WERI-Rb-1 (cell line): ENCODE measurements at regions not wholly inside any gene's neighbourhood (a gene's known extent, or its start where the extent isn't known, plus 50 kb on each side); places are given as distances from the start of the nearest gene placed in this dataset.

Experiments
- DNase-seq: peaks from one replicate; pipeline ENCODE4 v3.0.0-alpha.2; 2020
- H3K27ac ChIP-seq: fragments of 250-450 bp; sonication (Bioruptor Pico); 2 replicates; pipeline ENCODE4 v1.5.1; 2020; ENCODE audit warnings: mild to moderate bottlenecking, moderate library complexity
- H3K27me3 ChIP-seq: fragments of 250-450 bp; sonication (Bioruptor Pico); 2 replicates; pipeline ENCODE4 v1.5.1; 2021; ENCODE audit warnings: mild to moderate bottlenecking, low read depth, moderate library complexity; ENCODE audit not compliant: insufficient read depth, severe bottlenecking
- H3K36me3 ChIP-seq: fragments of 250-450 bp; sonication (Bioruptor Pico); 2 replicates; pipeline ENCODE4 v1.5.1; 2020; ENCODE audit warnings: mild to moderate bottlenecking, moderate library complexity
- H3K4me3 ChIP-seq: 2 replicates; pipeline ENCODE4 v1.5.1; 2011; ENCODE audit warnings: low read depth, mild to moderate bottlenecking, control low read depth, low read length
- H3K9me3 ChIP-seq: fragments of 250-450 bp; sonication (Bioruptor Pico); 2 replicates; pipeline ENCODE4 v1.5.1; 2021; ENCODE audit warnings: mild to moderate bottlenecking, moderate library complexity; ENCODE audit not compliant: severe bottlenecking
- TF ChIP-seq, protein P1 (sequence below): IDR thresholded peaks from 2 replicates; pipeline ENCODE4 v1.5.1; 2011; ENCODE audit warnings: low read depth, mild to moderate bottlenecking, control low read depth, inconsistent platforms, low read length

DNA sequence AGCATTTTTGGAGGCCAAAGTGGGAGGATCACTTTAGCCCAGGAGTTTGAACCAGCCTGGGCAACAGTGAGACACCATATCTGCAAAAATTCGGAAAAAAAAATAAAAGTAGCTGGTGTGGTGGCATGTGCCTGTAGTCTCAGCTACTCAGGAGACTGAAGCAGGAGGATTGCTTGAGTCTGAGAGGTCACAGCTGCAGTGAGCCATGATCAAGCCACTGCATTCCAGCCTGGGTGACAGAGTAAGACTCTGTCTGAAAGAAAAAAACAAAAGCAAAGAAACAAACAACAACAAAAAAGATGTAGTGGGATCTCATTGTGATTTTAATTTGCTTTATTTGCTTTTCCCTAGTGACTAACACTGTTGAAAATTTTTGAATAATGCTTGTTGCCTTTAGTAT lies 394.7 kb upstream of the KLHL1 start:
- Histone ChIP-seq H3K27ac (no peak overlapping the region), H3K9me3 (no peaks in the 10 kb centered on the region)
- TF ChIP-seq, protein P1, sequence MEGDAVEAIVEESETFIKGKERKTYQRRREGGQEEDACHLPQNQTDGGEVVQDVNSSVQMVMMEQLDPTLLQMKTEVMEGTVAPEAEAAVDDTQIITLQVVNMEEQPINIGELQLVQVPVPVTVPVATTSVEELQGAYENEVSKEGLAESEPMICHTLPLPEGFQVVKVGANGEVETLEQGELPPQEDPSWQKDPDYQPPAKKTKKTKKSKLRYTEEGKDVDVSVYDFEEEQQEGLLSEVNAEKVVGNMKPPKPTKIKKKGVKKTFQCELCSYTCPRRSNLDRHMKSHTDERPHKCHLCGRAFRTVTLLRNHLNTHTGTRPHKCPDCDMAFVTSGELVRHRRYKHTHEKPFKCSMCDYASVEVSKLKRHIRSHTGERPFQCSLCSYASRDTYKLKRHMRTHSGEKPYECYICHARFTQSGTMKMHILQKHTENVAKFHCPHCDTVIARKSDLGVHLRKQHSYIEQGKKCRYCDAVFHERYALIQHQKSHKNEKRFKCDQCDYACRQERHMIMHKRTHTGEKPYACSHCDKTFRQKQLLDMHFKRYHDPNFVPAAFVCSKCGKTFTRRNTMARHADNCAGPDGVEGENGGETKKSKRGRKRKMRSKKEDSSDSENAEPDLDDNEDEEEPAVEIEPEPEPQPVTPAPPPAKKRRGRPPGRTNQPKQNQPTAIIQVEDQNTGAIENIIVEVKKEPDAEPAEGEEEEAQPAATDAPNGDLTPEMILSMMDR, result no peak

DNA sequence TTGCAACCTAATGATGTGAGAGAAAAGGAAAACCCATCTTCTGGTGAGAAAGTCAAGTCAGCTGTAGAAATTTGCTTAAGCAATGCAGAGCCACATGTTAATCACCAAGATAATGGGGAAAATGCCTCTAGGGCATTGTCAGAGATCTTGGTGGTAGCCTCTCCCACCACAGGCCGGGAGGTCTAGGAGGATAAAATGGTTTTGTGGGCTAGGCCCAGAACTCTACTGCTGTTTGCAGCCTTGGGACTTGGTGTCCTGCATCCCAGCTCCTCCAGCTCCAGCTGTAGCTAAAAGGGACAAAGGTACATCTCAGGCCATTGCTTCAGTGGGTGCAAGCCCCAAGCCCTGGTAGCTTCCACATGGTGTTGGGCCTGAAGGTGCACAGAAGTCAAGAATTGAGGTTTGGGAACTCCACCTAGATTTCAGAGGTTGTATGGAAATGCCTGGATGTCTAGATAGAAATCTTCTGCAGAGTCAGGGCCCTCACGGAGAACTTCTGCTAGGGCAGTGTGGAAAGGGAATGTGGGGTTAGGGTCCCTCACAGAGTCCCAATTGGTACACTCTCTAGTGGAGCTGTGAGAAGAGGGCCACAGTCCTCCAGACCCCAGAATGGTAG lies 382.2 kb upstream of the KLHL1 start:
- TF ChIP-seq, protein P1, result no peak
- no peaks in the 10 kb centered on the region for H3K36me3 ChIP-seq
- H3K27me3 ChIP-seq, result no peaks in the 10 kb centered on the region
- no peak overlapping the region for H3K4me3 ChIP-seq
- H3K27ac ChIP-seq, result no peak overlapping the region
- DNase-seq, result no peak
- H3K9me3 ChIP-seq, result no peaks in the 10 kb centered on the region

More for the DNA sequence above, 394.7 kb upstream of the KLHL1 start:
- no peaks in the 10 kb centered on the region for H3K36me3 ChIP-seq
- H3K4me3 ChIP-seq, result no peak overlapping the region
- no peak for DNase-seq
- H3K27me3 ChIP-seq, result no peaks in the 10 kb centered on the region

DNA sequence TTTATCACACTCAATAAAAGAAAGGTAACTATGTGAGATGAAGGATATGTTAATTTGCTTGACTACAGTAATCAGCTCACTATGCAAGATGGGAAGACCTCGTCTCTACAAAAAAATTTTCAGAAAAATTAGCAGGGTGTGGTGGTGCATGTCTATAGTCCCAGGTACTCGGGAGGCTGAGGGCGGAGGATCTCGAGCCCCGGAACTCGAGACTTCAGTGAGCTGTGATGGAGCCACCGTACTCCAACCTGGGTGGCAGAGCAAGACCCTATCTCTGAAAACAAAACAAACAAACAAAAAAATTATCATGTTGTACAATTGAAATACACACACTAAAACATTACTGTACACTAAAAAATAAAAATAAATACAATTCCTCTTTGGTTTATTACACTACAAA lies 376.7 kb upstream of the KLHL1 start:
- H3K4me3 ChIP-seq, result no peak overlapping the region
- no peaks in the 10 kb centered on the region for H3K36me3 ChIP-seq
- no peak overlapping the region for H3K27ac ChIP-seq
- TF ChIP-seq, protein P1, result no peak
- H3K9me3 ChIP-seq, result no peaks in the 10 kb centered on the region
- H3K27me3 ChIP-seq, result no peaks in the 10 kb centered on the region
- DNase-seq, result no peak

DNA sequence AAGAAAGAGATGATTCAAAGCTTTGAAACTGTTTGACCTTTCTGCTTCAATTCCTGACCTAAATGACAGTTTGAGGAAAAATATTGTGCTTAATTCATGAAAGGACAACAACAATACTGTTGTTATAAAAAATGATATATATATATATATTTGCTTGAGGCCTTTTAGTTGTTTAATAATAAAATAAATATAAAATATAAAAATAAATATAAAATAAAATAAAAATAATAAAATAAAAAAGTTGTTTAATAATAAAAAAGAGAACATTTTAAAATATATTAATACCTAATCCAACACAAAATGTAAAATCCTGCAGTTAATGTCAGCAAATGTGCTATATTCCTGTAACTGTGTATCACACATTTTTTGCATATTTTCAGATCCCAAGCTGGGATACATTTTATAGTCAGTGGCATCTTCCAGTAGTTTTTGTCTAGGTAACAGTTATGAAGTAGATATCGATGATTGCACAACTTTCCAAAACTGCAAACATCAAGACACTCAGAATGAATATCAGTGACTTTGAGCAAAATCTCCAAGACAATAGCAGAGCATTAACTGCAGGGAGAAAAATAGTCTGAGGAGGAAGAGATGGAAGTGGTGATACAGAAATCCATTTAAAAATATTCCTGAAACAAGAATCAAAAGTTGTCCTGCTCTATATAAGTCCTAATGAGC lies 375.5 kb upstream of the KLHL1 start:
- Histone ChIP-seq H3K36me3 (no peaks in the 10 kb centered on the region), H3K9me3 (no peaks in the 10 kb centered on the region), H3K4me3 (no peak overlapping the region), H3K27me3 (no peaks in the 10 kb centered on the region), H3K27ac (no peak overlapping the region)
- TF ChIP-seq, protein P1, result no peak
- DNase-seq, result no peak

DNA sequence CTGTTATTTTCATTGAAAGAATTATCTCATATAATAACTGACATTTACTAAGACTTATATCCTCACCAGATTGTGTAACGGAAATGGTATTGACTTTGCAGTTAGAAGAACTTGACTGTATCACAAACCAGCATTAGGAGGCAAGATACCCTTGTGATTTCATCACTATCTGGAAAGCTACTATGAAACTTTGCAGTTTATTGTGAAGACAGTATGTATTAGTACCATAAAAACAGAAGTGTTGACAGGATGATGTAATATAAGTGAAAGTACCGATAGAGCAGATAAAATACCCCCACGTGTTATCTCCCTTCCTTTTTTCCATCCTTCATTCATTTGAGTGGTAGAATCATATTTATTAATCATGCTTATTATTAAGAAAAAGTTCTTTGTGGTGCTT lies 365.7 kb upstream of the KLHL1 start:
- H3K9me3 ChIP-seq, result no peaks in the 10 kb centered on the region
- H3K27me3 ChIP-seq, result no peaks in the 10 kb centered on the region
- DNase-seq, result no peak
- no peak overlapping the region for H3K4me3 ChIP-seq
- H3K36me3 ChIP-seq, result no peaks in the 10 kb centered on the region
- no peak overlapping the region for H3K27ac ChIP-seq
- TF ChIP-seq, protein P1, result no peak
